Smooth muscle cell (in vitro differentiated cells): ENCODE measurements at regions not wholly inside any gene's neighbourhood (a gene's known extent, or its start where the extent isn't known, plus 50 kb on each side); places are given as distances from the start of the nearest gene placed in this dataset.

Source experiments
- DNase-seq: peaks from one replicate; lab custom pipeline; 2025; ENCODE audit not compliant: unreplicated experiment; lab: John Stamatoyannopoulos, UW
- H2AFZ ChIP-seq: fragments of 200-600 bp; sonication (generic); 2 replicates; pipeline ENCODE4 v1.6.0; 2016; ENCODE audit warnings: antibody characterized with exemption, low read depth, mild to moderate bottlenecking
- H3F3A ChIP-seq: fragments of 200-600 bp; sonication (generic); 2 replicates; pipeline ENCODE4 v1.6.0; 2017; ENCODE audit warnings: antibody characterized with exemption, low read depth
- H3K27ac ChIP-seq: fragments of 200-600 bp; sonication (generic); 2 replicates; pipeline ENCODE4 v1.5.1; 2016; ENCODE audit warnings: low read depth, mild to moderate bottlenecking
- H3K27me3 ChIP-seq: fragments of 200-600 bp; sonication (generic); 2 replicates; pipeline ENCODE4 v1.6.1; 2016; ENCODE audit warnings: low read depth, mild to moderate bottlenecking
- H3K36me3 ChIP-seq: fragments of 200-600 bp; sonication (generic); 2 replicates; pipeline ENCODE4 v1.5.1; 2016; ENCODE audit warnings: low read depth
- H3K4me1 ChIP-seq: fragments of 200-600 bp; sonication (generic); 2 replicates; pipeline ENCODE4 v1.5.1; 2016; ENCODE audit warnings: low read depth
- H3K4me2 ChIP-seq: fragments of 200-600 bp; sonication (generic); 2 replicates; pipeline ENCODE4 v1.6.0; 2016; ENCODE audit warnings: mild to moderate bottlenecking
- H3K4me3 ChIP-seq: fragments of 200-600 bp; sonication (generic); 2 replicates; pipeline ENCODE4 v1.5.1; 2016; ENCODE audit warnings: mild to moderate bottlenecking
- H3K79me2 ChIP-seq: fragments of 200-600 bp; sonication (generic); 2 replicates; pipeline ENCODE4 v1.6.0; 2016; ENCODE audit warnings: low read depth, mild to moderate bottlenecking
- H3K9ac ChIP-seq: fragments of 200-600 bp; sonication (generic); 2 replicates; pipeline ENCODE4 v1.6.0; 2016; ENCODE audit warnings: low read depth
- H3K9me3 ChIP-seq: fragments of 200-600 bp; sonication (generic); replicated peaks from 2 replicates; pipeline ENCODE4 v1.5.1; 2016; ENCODE audit warnings: low read depth
- H4K20me1 ChIP-seq: fragments of 200-600 bp; sonication (generic); 2 replicates; pipeline ENCODE4 v1.6.0; 2016; ENCODE audit warnings: low read depth
- CTCF ChIP-seq: fragments of 200-600 bp; sonication (generic); IDR thresholded peaks from 2 replicates; pipeline ENCODE4 v1.5.1; 2017; ENCODE audit warnings: borderline replicate concordance, mild to moderate bottlenecking, antibody characterized with exemption; ENCODE audit not compliant: insufficient read depth, poor library complexity, severe bottlenecking
- WGBS: methylation state at CpG from one replicate; pipeline ENCODE4 v1.1.7; 2016; ENCODE audit warnings: low lambda C conversion rate; 5-methylcytosine and 5-hydroxymethylcytosine counted together

GRCh38 chr3:81913886-81914663 is 152.6 kb upstream of the GBE1 start:
- no peak overlapping the region for H3K4me2 ChIP-seq
- H3K79me2 ChIP-seq: no peaks in the 10 kb centered on the region
- no peak overlapping the region for H2AFZ ChIP-seq
- no peaks in the 10 kb centered on the region for H3K4me1 ChIP-seq
- no peaks in the 10 kb centered on the region for H3K27me3 ChIP-seq
- no peak for TF ChIP-seq CTCF
- WGBS: 88% methylated on average over 1 of the region's 1 CpG
- no peak for DNase-seq
- no peaks in the 10 kb centered on the region for H3K9me3 ChIP-seq
- no peaks in the 10 kb centered on the region for H4K20me1 ChIP-seq
- H3K9ac ChIP-seq: no peak overlapping the region
- no peak overlapping the region for H3K27ac ChIP-seq
- H3F3A ChIP-seq: no peaks in the 10 kb centered on the region
- H3K4me3 ChIP-seq: no peak overlapping the region
- H3K36me3 ChIP-seq: no peaks in the 10 kb centered on the region

DNA sequence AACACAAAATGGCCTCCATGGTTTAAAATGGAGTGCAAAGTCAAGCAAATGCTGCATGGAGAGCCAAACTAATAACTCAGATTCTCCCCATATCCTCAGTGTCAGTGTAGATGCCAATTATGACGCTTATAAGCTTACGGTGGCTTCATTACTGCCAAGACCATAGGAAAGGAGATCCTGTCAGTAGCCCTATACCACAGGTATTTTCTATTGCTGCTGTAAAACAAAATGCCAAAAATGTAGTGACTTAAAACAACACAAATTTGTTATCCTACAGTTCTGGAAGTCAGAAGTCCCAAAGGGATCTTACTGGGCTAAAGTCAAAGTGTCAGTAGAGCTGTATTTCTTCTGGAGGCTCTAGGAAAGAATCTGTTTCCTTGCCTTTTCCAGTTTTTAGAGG is 149.8 kb upstream of the GBE1 start:
- no peaks in the 10 kb centered on the region for H3K4me1 ChIP-seq
- no peak overlapping the region for H3K4me3 ChIP-seq
- H3K4me2 ChIP-seq: no peak overlapping the region
- H3K79me2 ChIP-seq: no peaks in the 10 kb centered on the region
- no peaks in the 10 kb centered on the region for H3K36me3 ChIP-seq
- H3K9me3 ChIP-seq: no peaks in the 10 kb centered on the region
- H3K27me3 ChIP-seq: no peaks in the 10 kb centered on the region
- H4K20me1 ChIP-seq: no peaks in the 10 kb centered on the region
- no peak for DNase-seq
- H3F3A ChIP-seq: no peaks in the 10 kb centered on the region
- no peak overlapping the region for H3K9ac ChIP-seq
- H2AFZ ChIP-seq: no peak overlapping the region
- H3K27ac ChIP-seq: no peak overlapping the region
- WGBS: 98% methylated on average over 2 of the region's 2 CpGs
- no peak for TF ChIP-seq CTCF

GRCh38 chr3:81910244-81910852 is 148.9 kb upstream of the GBE1 start:
- Histone ChIP-seq H2AFZ (no peak overlapping the region), H3K4me2 (peak overlapping the region; percentile 51), H3K4me1 (no peaks in the 10 kb centered on the region), H4K20me1 (no peaks in the 10 kb centered on the region), H3K36me3 (no peaks in the 10 kb centered on the region), H3F3A (no peaks in the 10 kb centered on the region), H3K27me3 (no peaks in the 10 kb centered on the region), H3K79me2 (no peaks in the 10 kb centered on the region), H3K9ac (no peak overlapping the region), H3K4me3 (no peak overlapping the region), H3K9me3 (no peaks in the 10 kb centered on the region), H3K27ac (no peak overlapping the region)
- peak; percentile 83 for TF ChIP-seq CTCF
- 10% methylated on average over 5 of the region's 5 CpGs for WGBS
- DNase-seq: no peak

DNA sequence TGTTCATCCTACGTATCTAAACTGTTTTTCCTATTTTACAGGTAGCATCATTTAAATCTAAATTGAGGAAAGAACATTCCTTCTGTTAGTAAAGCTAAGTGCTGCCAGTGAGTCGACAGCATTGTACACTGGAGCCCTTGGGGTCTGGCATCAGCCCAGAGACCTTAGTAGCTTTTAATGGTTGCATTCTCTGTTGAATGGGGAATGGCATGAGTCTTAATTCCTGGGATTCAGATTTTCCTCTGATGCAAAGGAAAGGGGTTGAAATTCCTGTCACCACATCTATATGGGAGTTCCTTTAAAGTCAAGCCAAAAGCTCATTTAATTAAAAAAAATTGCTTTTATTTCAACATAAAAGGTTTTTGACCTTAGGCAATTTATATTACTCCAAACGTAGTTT is 148.4 kb upstream of the GBE1 start:
- H3K27me3 ChIP-seq: no peaks in the 10 kb centered on the region
- no peak overlapping the region for H3K27ac ChIP-seq
- no peak for TF ChIP-seq CTCF
- no peak for DNase-seq
- H3K4me3 ChIP-seq: no peak overlapping the region
- H4K20me1 ChIP-seq: no peaks in the 10 kb centered on the region
- H3F3A ChIP-seq: no peaks in the 10 kb centered on the region
- H3K9me3 ChIP-seq: no peaks in the 10 kb centered on the region
- H2AFZ ChIP-seq: no peak overlapping the region
- WGBS: 74% methylated on average over 3 of the region's 3 CpGs
- H3K4me2 ChIP-seq: peak overlapping the region; percentile 51
- no peaks in the 10 kb centered on the region for H3K79me2 ChIP-seq
- no peaks in the 10 kb centered on the region for H3K36me3 ChIP-seq
- H3K4me1 ChIP-seq: no peaks in the 10 kb centered on the region
- no peak overlapping the region for H3K9ac ChIP-seq
